ENCODE measurements at regions not wholly inside any gene's neighbourhood (a gene's known extent, or its start where the extent isn't known, plus 50 kb on each side); places are given as distances from the start of the nearest gene placed in this dataset.

DNA sequence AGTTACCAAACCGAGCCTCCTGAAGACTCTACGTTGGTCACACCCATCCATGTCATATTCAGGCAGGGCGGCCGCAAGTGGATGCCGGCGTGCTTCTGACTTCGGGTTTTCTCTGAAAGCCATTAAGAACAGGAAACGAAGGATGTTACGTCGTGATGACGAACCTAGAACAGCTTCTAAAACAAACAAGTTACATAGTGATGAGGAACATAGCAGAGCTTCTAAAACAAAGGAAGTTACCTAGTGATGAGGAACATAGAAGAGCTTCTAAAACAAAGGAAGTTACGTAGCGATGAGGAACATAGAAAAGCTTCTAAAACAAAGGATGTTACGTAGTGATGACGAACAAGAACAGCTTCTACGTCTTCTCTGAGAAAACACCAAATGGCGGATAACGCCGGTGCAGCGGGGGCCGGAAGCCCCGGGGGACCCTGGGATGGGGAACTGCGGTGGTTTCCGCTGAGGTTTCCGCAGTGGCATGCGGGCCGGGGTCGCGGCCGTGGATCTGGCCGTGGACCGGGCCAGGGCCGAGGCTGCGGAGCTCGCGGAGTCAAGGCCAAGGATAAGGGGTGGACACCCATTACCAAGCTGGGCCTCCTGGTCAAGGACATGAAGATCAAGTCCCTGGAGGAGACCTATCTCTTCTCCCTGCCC, 141.1 kb downstream of the SOCS6 start:
- TF ChIP-seq CTCF (IDR thresholded peaks at IDR 0.05) (no peak), POLR2A (IDR thresholded peaks at IDR 0.05) (no peak), POLR2AphosphoS5 (IDR thresholded peaks at IDR 0.05) (no peak)

Data from suprapubic skin (tissue), 4 donors.